ENCODE measurements at regions not wholly inside any gene's neighbourhood (a gene's known extent, or its start where the extent isn't known, plus 50 kb on each side); places are given as distances from the start of the nearest gene placed in this dataset.
A peak's percentile ranks its signal among the peaks of the same experiment; 100 is the strongest.

DNA sequence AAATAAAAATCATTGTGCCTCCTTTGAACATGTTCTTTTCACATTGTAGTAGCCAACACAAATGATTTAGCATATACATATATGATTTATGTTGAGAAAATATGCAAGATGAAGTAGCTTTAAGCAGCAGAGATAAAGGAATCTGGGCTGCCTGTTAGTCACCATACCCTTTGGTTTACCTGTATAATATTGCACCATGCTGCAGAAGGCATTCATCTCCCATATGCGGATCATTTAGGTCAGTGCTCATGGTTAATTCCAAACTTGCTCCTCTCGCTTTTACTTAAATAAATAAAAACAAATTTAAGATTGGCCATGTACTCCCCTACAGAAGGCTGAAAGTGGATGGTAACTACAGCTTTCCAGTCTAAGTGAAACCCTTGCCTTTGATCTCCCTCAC, 86.7 kb upstream of the TBL1XR1 start:
- Histone ChIP-seq H3K36me3 (no peaks in the 10 kb centered on the region), H3K4me3 (no peak overlapping the region), H3K9me3 (peaks cover 0 to 5% (median 0%) of the 10 kb centered on the region in 12 donors), H3K27me3 (no peaks in the 10 kb centered on the region), H3K4me1 (peaks cover 0 to 35% (median 6%) of the 10 kb centered on the region in 12 donors), H3K27ac (no peak overlapping the region)
- 94 to 98% (median 96%) methylated on average over 2 of the region's 2 CpGs for WGBS, 4 donors
- intact Hi-C loops (cut with DNase I) = loop anchor here in 3 of 10 donors (5.0 to 10.0 kb wide), 3 partner anchors 69 to 82 kb away; no protein-coding TSS in a partner anchor
- TF ChIP-seq, protein P1, sequence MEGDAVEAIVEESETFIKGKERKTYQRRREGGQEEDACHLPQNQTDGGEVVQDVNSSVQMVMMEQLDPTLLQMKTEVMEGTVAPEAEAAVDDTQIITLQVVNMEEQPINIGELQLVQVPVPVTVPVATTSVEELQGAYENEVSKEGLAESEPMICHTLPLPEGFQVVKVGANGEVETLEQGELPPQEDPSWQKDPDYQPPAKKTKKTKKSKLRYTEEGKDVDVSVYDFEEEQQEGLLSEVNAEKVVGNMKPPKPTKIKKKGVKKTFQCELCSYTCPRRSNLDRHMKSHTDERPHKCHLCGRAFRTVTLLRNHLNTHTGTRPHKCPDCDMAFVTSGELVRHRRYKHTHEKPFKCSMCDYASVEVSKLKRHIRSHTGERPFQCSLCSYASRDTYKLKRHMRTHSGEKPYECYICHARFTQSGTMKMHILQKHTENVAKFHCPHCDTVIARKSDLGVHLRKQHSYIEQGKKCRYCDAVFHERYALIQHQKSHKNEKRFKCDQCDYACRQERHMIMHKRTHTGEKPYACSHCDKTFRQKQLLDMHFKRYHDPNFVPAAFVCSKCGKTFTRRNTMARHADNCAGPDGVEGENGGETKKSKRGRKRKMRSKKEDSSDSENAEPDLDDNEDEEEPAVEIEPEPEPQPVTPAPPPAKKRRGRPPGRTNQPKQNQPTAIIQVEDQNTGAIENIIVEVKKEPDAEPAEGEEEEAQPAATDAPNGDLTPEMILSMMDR (IDR thresholded peaks at IDR 0.05) = no peak
- TF ChIP-seq POLR2A (IDR thresholded peaks at IDR 0.05) = no peak
- ATAC-seq (no peak), DNase-seq (no peak)

DNA sequence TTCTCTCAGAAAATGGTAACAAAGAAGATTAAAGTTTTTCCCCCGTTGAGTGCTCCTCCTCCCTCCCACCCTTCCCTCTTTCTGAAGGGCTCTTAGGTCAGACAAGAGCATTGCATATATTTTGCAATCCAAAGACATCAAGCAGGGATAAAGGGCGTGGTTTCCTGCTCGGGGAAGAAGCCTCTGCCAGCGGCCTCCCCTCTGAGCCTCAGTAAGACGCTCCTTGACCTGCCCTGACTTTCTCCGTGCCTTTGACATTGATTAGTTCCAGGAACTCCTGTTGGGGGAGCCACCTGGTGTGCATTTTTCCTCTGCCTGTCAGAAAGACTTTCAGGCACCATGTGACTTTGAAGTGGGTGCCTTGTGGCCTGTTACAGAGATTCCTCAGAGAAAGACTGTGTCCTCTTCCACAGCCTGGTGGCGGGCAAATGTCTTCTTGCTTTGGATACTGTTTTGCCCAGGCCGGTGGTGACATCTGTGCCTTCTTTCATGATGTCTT, 87.2 kb upstream of the TBL1XR1 start:
- TF ChIP-seq, protein P1 (IDR thresholded peaks at IDR 0.05) = peak in 2 of 12 donors; percentile 6 to 18
- TF ChIP-seq POLR2A (IDR thresholded peaks at IDR 0.05) = no peak

DNA sequence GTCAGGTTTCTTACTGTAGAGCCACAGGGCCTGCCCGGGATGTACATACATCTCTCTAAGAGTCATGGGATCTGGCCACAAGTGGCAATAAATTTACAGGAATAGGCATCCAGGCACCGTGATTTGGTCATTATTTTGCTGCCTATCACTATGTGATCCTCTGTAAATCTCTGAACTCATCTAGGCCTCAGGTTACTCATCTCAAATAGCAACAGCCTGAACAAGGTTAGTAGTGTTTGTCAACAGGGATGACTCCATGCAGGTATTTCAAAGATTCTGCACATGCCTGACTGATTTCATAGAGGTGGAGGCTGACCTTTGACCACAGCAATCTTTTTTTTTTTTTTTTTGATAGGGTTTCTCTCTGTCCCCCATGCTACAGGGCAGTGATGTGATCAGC, 88.8 kb upstream of the TBL1XR1 start:
- Histone ChIP-seq H3K4me3 (no peak overlapping the region), H3K36me3 (no peaks in the 10 kb centered on the region), H3K27ac (no peak overlapping the region), H3K4me1 (peaks cover 0 to 40% (median 6%) of the 10 kb centered on the region in 12 donors), H3K9me3 (peaks cover 0 to 5% (median 0%) of the 10 kb centered on the region in 12 donors), H3K27me3 (no peaks in the 10 kb centered on the region)
- TF ChIP-seq POLR2A (IDR thresholded peaks at IDR 0.05) = no peak
- WGBS, 4 donors = 92 to 97% (median 95%) methylated on average over 2 of the region's 2 CpGs
- ATAC-seq (no peak), DNase-seq (no peak)
- intact Hi-C loops (cut with DNase I) = loop anchor here in 1 of 10 donors (10.0 kb wide), 1 partner anchor 71 kb away; no protein-coding TSS in a partner anchor

More for the DNA sequence above, 87.2 kb upstream of the TBL1XR1 start:
- H3K36me3 ChIP-seq = no peaks in the 10 kb centered on the region
- H3K4me3 ChIP-seq = no peak overlapping the region
- H3K27me3 ChIP-seq = no peaks in the 10 kb centered on the region
- H3K9me3 ChIP-seq = peaks cover 0 to 5% (median 0%) of the 10 kb centered on the region in 12 donors
- WGBS, 4 donors = 32 to 36% (median 34%) methylated on average over 8 of the region's 8 CpGs
- peak in 3 of 4 donors; percentile 49 to 77 (median 69) for ATAC-seq
- intact Hi-C loops (cut with DNase I) = loop anchor here in 3 of 10 donors (5.0 to 10.0 kb wide), 3 partner anchors 70 to 82 kb away; no protein-coding TSS in a partner anchor
- DNase-seq = peak in 2 of 5 donors; percentile 16 to 52
- no peak overlapping the region for H3K27ac ChIP-seq
- peaks cover 0 to 39% (median 6%) of the 10 kb centered on the region in 12 donors for H3K4me1 ChIP-seq

DNA sequence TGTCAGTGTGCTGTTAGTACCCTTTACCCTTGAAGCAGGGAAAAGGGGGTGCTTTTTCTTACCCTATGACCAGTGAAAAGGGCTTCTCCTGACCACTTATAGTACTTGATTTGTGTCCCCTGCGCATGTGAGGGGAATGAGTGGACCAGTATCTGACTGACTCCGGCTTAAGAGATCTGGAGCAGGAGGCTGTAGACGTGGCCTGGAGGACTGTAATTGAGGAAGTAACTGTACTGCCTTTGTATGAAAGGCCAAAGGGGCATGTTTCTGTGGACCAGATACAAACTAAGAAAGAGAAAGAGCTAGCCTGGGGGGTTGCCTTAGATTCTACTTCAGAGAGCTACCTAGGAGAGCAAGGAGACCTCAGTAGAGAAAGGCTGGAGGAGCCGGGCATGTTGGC, 89.9 kb upstream of the TBL1XR1 start:
- no peak for DNase-seq
- Histone ChIP-seq H3K4me3 (no peak overlapping the region), H3K27me3 (no peaks in the 10 kb centered on the region), H3K9me3 (no peaks in the 10 kb centered on the region), H3K4me1 (peaks cover 0 to 28% (median 6%) of the 10 kb centered on the region in 12 donors), H3K36me3 (no peaks in the 10 kb centered on the region), H3K27ac (no peak overlapping the region)
- WGBS, 4 donors = 91 to 98% (median 92%) methylated on average over 4 of the region's 4 CpGs
- intact Hi-C loops (cut with DNase I) = loop anchor here in 1 of 10 donors (10.0 kb wide), 1 partner anchor 72 kb away; no protein-coding TSS in a partner anchor
- no peak for ATAC-seq
- no peak for TF ChIP-seq POLR2A (IDR thresholded peaks at IDR 0.05)
- TF ChIP-seq, protein P1 (IDR thresholded peaks at IDR 0.05) = no peak

Data from heart left ventricle (tissue), 16 donors.